HG02642 (cell line): ENCODE measurements at regions not wholly inside any gene's neighbourhood (a gene's known extent, or its start where the extent isn't known, plus 50 kb on each side); places are given as distances from the start of the nearest gene placed in this dataset.
"Not testable (repeated sequence)": the region's sequence is repeated elsewhere in the genome, so short reads cannot be mapped to it uniquely, and the experiment has no call there.

Experiments used
- ATAC-seq: cut with Tn5 transposase; IDR thresholded peaks from one replicate; pipeline ENCODE4 v1.9.1; 2021; ENCODE audit warnings: mild to moderate bottlenecking; ENCODE audit not compliant: unreplicated experiment, poor library complexity

GRCh38 chr20:50453533-50454244 lies 56.5 kb upstream of the PTPN1 start:
- no peak for ATAC-seq

DNA sequence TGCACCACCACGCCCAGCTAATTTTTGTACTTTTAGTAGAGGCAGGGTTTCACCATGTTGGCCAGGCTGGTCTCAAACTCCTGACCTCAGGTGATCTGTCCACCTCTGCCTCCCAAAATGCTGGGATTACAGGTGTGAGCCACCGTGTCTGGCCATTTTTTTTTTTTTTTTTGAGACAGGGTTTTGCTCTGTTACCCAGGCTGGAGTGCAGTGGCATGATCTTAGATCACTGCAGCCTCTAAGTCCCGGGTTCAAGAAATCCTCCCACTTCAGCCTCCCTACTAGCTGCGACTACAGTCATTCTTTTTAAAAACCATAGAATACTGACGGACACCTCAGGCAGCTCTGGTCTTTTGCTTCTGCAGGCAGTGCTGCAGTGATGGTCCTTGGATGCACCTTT lies 54.9 kb upstream of the PTPN1 start:
- not testable (repeated sequence) for ATAC-seq

DNA sequence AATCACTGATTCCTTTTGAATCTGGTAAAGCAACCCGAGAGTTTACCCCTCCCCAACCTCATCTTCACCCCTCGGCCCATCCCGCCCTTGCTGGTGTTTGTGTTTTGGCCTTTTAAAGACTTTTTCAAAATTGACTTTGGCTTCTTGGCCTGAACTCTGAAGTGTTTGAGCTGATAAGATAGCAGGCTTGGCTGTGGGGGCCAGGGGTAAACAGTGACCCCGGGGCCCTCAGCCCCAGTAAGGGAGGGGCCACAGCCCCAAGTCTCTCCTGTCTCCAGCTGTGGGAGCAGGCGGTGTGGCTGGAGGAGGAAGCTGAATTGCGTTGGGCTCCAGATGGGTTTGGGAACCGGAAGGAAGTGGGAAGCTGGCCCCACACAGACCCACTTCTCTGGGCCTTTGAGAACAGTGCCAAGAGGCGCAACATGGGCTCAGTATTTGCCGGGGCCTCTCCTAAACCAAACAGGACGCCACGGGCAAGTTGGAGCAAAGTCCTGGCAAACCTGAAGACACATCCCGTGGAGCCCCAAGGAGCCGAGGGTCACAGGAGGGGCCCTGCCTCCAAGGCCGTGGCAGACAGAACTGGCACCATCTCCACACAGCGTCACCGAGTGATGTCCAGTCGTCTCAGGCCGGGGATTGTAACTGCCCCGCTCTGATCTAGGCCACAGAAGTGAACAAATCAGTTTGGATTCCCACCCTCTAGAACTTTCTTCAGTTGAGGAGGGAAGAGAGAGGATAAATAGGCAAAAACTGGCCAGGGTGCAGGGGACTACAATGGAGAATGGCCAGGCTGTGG lies 54.3 kb upstream of the PTPN1 start:
- ATAC-seq, result no peak

DNA sequence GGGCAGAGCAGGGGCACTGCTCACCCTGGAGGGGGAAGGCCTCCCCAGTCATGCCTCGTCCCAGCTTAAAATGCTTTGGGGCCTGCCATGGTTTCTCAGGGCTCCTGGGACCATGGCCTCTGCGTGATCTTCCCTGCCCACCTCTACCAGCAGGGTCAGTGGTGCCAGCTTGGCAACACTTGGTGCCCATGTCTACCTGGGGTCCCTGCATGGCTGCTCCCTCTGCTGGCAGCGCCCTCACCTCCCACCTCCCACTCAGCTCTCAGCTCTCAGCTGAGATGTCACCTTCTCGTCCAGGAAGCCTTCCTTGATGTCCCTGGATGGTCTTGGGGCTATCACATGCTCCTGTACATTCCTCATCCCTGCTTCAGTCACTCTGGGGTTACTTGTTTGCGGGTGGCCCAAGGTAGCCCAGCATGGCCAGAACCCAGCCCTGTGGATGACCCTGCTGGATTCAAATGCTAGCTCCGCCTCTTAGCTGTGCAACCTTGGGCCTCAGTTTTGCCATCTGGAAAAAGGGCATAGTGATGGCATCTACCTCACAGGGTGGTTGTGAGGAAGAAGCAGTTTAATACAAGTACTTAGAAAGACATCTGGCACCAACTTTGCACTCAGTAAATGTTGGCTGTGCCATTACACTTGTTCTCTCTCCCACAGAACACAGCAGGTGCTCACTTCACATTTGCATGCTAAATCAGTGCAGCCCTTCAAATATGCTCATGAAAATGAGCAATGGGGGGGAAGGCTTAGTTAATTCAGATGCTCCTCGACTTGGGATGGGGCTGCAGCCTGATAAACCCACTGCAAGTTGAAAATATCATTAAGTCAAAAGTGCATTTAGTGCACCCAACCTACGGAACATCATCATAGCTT lies 53.5 kb upstream of the PTPN1 start:
- ATAC-seq, result no peak

DNA sequence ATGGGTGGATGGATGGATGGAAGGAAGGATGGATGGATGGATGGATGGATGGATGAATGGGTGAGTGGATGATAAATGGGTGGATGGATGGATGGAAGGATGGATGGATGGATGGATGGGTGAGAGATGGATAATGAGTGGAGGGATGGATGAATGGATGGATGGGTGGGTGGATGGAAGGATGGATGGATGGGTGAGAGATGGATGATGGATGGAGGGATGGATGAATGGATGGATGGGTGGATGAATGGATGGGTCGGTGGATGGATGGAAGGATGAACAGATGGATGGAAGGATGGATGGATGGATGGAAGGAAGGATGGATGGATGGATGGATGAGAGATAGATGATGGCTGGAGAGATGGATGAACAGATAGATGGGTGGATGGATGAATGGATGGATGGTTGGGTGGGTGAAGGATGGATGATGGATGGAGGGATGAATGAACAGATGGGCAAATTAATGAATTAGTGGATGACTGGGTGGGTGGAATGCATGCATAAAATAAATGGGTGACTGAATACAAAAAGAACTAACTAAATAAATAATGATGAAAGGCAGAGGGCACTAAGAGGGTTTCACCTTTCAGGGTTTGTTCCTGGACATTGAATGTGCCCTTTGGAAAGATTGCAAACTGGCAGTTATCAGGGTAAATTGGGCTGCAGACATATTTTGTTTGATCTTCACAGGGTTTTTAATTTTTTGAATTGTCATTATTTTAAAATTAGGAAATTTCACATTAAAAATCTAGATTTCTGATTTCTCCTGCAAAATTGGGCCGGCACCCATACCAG lies 50.9 kb upstream of the PTPN1 start:
- no peak for ATAC-seq

- ATAC-seq, result no peak
Measured at GRCh38 chr20:50460115-50460607, 50.0 kb upstream of the PTPN1 start.
